ENCODE measurements at regions not wholly inside any gene's neighbourhood (a gene's known extent, or its start where the extent isn't known, plus 50 kb on each side); places are given as distances from the start of the nearest gene placed in this dataset.

DNA sequence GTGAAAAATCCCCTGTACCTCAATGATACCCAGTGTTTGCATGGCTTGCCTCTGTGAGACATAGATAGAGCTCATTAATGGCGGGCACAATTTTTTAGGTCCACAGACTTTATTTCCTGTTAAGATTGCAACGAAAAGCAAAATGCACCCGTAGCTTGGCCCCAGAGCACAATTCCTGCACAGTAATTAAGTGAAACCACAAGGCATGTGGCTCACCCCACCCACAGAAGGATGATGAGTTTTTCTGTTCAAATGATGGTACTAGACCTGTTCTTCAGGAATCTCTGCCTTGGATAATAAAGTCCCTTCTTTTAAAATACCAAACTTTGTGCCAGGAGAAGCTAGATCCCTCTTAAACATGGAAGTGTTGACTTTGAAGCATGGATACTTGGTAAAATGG lies 738.1 kb downstream of the QKI start:
- TF ChIP-seq, protein P1, sequence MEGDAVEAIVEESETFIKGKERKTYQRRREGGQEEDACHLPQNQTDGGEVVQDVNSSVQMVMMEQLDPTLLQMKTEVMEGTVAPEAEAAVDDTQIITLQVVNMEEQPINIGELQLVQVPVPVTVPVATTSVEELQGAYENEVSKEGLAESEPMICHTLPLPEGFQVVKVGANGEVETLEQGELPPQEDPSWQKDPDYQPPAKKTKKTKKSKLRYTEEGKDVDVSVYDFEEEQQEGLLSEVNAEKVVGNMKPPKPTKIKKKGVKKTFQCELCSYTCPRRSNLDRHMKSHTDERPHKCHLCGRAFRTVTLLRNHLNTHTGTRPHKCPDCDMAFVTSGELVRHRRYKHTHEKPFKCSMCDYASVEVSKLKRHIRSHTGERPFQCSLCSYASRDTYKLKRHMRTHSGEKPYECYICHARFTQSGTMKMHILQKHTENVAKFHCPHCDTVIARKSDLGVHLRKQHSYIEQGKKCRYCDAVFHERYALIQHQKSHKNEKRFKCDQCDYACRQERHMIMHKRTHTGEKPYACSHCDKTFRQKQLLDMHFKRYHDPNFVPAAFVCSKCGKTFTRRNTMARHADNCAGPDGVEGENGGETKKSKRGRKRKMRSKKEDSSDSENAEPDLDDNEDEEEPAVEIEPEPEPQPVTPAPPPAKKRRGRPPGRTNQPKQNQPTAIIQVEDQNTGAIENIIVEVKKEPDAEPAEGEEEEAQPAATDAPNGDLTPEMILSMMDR (IDR thresholded peaks at IDR 0.05; ENCODE audit: low read length): no peak
- TF ChIP-seq EZH2phosphoT487 (IDR thresholded peaks at IDR 0.05; ENCODE audit: low read length): no peak
- TF ChIP-seq EZH2 (optimal IDR thresholded peaks at IDR 0.05; ENCODE audit: low read depth, low read length): no peak

Data from MM.1S (cell line).